ENCODE measurements at regions not wholly inside any gene's neighbourhood (a gene's known extent, or its start where the extent isn't known, plus 50 kb on each side); places are given as distances from the start of the nearest gene placed in this dataset.

DNA sequence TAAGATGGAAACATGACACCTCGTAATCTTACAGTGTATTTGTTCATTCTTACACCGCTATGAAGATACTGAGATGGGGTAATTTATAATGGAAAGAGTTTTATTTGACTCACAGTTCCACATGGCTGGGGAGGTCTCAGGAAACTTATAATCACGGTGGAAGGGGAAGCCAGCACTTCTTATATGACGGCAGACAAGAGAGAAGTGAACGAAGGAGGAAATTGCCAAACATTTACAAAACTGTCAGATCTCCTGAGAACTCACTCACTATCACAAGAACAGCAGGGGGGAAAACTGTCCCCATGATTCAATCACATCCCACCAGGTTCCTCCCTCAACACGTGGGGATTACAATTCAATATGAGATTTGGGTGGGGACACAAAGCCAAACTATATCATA lies 282.3 kb downstream of the HGF start:
- no peaks in the 10 kb centered on the region for H3K79me1 ChIP-seq (ENCODE audit: low read depth, low read length)
- H2AFZ ChIP-seq (ENCODE audit: low read length) = no peak overlapping the region
- POLR2A ChIA-PET (ENCODE audit: partially characterized antibody) = no interaction called here
- no peak overlapping the region for H3K4ac ChIP-seq (replicated peaks; ENCODE audit: insufficient read length, low read depth, low read length)
- H3K27ac ChIP-seq (ENCODE audit: low read depth, low read length) = no peak overlapping the region
- CTCF ChIA-PET (ENCODE audit: partially characterized antibody) = interaction anchor here (0.6 to 1.1 kb wide), 2 partner anchors 12 to 409 kb away, joined by 3 read pairs; no protein-coding TSS in a partner anchor
- H3K4me1 ChIP-seq (replicated peaks in 1 of 4; ENCODE audit: control insufficient read depth in 3 of 4, insufficient read depth in 4 of 4, low read length in 3 of 4) = 0 out of 7 replicates have a peak, but pooled peaks cover 0 to 4% (median 0%) of the 10 kb centered on the region in 4 experiments
- no peak overlapping the region for H4K91ac ChIP-seq (replicated peaks; ENCODE audit: insufficient read length, low read length)
- no peak overlapping the region for H3K23ac ChIP-seq (ENCODE audit: insufficient read length)
- H2BK15ac ChIP-seq (ENCODE audit: low read length) = no peak overlapping the region
- no peak overlapping the region for H4K8ac ChIP-seq (ENCODE audit: extremely low read depth, insufficient read depth, low read length)
- H4K5ac ChIP-seq (ENCODE audit: insufficient read length, low read depth, low read length) = no peak overlapping the region
- no peaks in the 10 kb centered on the region for H3K36me3 ChIP-seq (ENCODE audit: control insufficient read depth in 2 of 4, insufficient read depth in 4 of 4, low read length in 3 of 4)
- WGBS, 2 experiments (ENCODE audit: extremely low coverage in 1 of 2, insufficient coverage in 1 of 2, insufficient read length in 1 of 2, insufficient replicate concordance in 2 of 2, low coverage in 1 of 2, low lambda C conversion rate in 2 of 2, missing lambda C conversion rate in 1 of 2) = 88% methylated on average over 6 of the region's 6 CpGs; no CpG with 5 or more reads in 1 of the 2 experiments
- H3K4me2 ChIP-seq (ENCODE audit: insufficient read depth in 1 of 2, low read depth in 2 of 2, low read length in 2 of 2) = no peak overlapping the region
- H2BK120ac ChIP-seq (replicated peaks; ENCODE audit: low read depth, low read length) = no peak overlapping the region
- H3K56ac ChIP-seq (replicated peaks; ENCODE audit: insufficient read length, low read depth, low read length) = no peak overlapping the region
- no peaks in the 10 kb centered on the region for H3K27me3 ChIP-seq (replicated peaks in 1 of 4; ENCODE audit: control insufficient read depth in 3 of 4, extremely low read depth in 1 of 4, insufficient read depth in 3 of 4, low read length in 3 of 4)
- no peaks in the 10 kb centered on the region for H3K9me3 ChIP-seq (ENCODE audit: insufficient read depth in 2 of 2, low read depth in 1 of 2, low read length in 1 of 2)
- H2BK5ac ChIP-seq (ENCODE audit: low read depth, low read length) = no peak overlapping the region
- H4K20me1 ChIP-seq (replicated peaks in 1 of 2; ENCODE audit: control insufficient read depth in 1 of 2, insufficient read depth in 2 of 2, low read length in 2 of 2) = no peaks in the 10 kb centered on the region
- DNase-seq (ENCODE audit: low read depth in 1 of 2, low spot score in 2 of 2) (no peak), FAIRE-seq (no peak)
- no peak overlapping the region for H2BK12ac ChIP-seq (ENCODE audit: low read depth, low read length)
- no peak overlapping the region for H2AK5ac ChIP-seq (ENCODE audit: low read depth, low read length)
- no peak overlapping the region for H3K9ac ChIP-seq (replicated peaks in 1 of 4; ENCODE audit: extremely low read depth in 1 of 4, low read depth in 3 of 4, low read length in 3 of 4)
- H3K79me2 ChIP-seq (ENCODE audit: control insufficient read depth in 1 of 2, insufficient read depth in 2 of 2, low read length in 2 of 2) = no peaks in the 10 kb centered on the region
- H2BK20ac ChIP-seq (ENCODE audit: low read length) = no peak overlapping the region
- no peaks in the 10 kb centered on the region for H3K23me2 ChIP-seq (ENCODE audit: low read depth, low read length)
- H3K4me3 ChIP-seq (ENCODE audit: extremely low read depth in 1 of 4, insufficient read depth in 2 of 4, low read depth in 3 of 4, low read length in 4 of 4) = no peak overlapping the region
- no peak overlapping the region for H3K18ac ChIP-seq (ENCODE audit: extremely low read depth, low read length)
- H3K14ac ChIP-seq (ENCODE audit: insufficient read length) = no peak overlapping the region
- no peak for TF ChIP-seq RBBP5 (IDR thresholded peaks at IDR 0.05; ENCODE audit: borderline replicate concordance, low read depth, low read length)
- no peak for TF ChIP-seq JUN (IDR thresholded peaks at IDR 0.05; ENCODE audit: low read depth, low read length)
- no peak for TF ChIP-seq SIX5 (IDR thresholded peaks at IDR 0.05; ENCODE audit: low read depth, low read length)
- no peak for TF ChIP-seq CBX8 (IDR thresholded peaks at IDR 0.05; ENCODE audit: borderline replicate concordance, low read depth, low read length)
- TF ChIP-seq TAF1 (IDR thresholded peaks at IDR 0.05; ENCODE audit: low read depth, low read length) = no peak
- TF ChIP-seq, protein P1, sequence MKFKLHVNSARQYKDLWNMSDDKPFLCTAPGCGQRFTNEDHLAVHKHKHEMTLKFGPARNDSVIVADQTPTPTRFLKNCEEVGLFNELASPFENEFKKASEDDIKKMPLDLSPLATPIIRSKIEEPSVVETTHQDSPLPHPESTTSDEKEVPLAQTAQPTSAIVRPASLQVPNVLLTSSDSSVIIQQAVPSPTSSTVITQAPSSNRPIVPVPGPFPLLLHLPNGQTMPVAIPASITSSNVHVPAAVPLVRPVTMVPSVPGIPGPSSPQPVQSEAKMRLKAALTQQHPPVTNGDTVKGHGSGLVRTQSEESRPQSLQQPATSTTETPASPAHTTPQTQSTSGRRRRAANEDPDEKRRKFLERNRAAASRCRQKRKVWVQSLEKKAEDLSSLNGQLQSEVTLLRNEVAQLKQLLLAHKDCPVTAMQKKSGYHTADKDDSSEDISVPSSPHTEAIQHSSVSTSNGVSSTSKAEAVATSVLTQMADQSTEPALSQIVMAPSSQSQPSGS (IDR thresholded peaks at IDR 0.05; ENCODE audit: low read length) = no peak
- TF ChIP-seq RXRA (IDR thresholded peaks at IDR 0.05; ENCODE audit: insufficient read depth, low read depth, low read length) = no peak
- no peak for TF ChIP-seq BRCA1 (IDR thresholded peaks at IDR 0.05; ENCODE audit: low read depth, low read length)
- no peak for TF ChIP-seq SRF (IDR thresholded peaks at IDR 0.05; ENCODE audit: low read depth, low read length)
- TF ChIP-seq SP2 (IDR thresholded peaks at IDR 0.05; ENCODE audit: low read length) = no peak
- TF ChIP-seq, protein P2, sequence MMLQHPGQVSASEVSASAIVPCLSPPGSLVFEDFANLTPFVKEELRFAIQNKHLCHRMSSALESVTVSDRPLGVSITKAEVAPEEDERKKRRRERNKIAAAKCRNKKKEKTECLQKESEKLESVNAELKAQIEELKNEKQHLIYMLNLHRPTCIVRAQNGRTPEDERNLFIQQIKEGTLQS (IDR thresholded peaks at IDR 0.05; ENCODE audit: insufficient read depth, low read depth, low read length) = no peak
- TF ChIP-seq CHD2 (IDR thresholded peaks at IDR 0.05; ENCODE audit: low read length) = no peak
- TF ChIP-seq HDAC2 (IDR thresholded peaks at IDR 0.05; ENCODE audit: borderline replicate concordance in 1 of 2, low read depth in 2 of 2, low read length in 2 of 2) = no peak
